Activated CD4-positive, alpha-beta T cell treated with anti-CD3 and anti-CD28 coated beads, Interleukin-2, amount 50 U/mL, for 48 hours (primary cell): ENCODE measurements at regions not wholly inside any gene's neighbourhood (a gene's known extent, or its start where the extent isn't known, plus 50 kb on each side); places are given as distances from the start of the nearest gene placed in this dataset.
"Not testable (repeated sequence)": the region's sequence is repeated elsewhere in the genome, so short reads cannot be mapped to it uniquely, and the experiment has no call there.

Source experiments
- DNase-seq, 2 experiments: peaks; one replicate each; pipeline ENCODE4 v3.0.0-alpha.2; 2020

DNA sequence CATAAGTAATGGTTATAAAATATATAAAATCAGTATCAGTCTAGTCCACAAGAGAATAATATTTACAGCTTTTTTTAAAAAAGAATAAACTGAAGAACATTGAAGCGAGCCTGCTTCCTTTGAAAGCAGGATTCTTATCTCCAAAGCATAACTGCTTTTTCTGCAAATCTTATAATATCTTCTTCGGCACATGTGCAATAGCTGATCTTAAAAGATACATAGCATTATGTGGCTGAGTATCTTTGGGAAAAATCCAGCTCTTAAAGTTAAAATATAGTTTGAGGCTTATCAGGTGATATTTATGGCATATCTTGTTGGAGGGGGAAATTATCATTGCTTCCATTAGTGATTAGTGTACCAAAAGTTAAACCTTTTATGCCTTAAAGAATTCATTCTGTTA lies 523.9 kb upstream of the ADGRL4 start:
- DNase-seq = no peak

DNA sequence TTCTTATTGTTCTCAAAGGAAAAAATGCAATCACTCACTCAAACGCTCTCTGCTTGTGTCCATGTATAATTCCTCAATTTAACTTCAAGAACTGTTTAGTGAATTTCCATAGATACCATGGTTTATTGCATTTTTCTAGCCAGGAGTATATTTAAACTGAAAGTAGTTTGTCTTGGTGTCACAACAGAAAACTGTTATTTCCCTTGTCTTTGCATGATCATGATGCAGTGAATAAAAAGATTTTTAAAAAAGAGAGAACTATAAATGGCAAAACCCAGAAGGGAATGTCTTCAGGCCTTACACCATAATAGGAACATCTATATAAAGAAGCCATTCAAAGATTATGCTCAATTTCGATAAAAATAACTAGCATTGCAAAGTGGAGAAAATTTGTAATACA lies 523.5 kb upstream of the ADGRL4 start:
- no peak for DNase-seq

DNA sequence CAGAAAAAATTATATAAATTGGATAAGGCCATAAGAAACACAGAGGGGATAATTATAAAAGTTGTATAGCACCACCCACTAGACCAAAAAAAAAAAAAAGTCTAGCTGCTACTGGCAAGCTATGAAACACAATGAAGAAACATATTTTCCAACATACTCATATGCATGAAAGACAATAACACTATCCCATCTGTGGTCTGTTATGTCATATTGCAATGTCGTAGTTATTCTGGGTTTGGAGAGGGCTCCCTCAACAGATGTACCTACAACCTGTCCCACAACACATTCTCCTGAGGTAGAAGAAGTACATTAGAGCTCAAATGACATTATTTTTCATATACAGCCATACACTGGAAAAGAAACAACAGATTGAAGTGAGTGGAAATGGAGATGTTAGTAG lies 517.6 kb upstream of the ADGRL4 start:
- no peak for DNase-seq

DNA sequence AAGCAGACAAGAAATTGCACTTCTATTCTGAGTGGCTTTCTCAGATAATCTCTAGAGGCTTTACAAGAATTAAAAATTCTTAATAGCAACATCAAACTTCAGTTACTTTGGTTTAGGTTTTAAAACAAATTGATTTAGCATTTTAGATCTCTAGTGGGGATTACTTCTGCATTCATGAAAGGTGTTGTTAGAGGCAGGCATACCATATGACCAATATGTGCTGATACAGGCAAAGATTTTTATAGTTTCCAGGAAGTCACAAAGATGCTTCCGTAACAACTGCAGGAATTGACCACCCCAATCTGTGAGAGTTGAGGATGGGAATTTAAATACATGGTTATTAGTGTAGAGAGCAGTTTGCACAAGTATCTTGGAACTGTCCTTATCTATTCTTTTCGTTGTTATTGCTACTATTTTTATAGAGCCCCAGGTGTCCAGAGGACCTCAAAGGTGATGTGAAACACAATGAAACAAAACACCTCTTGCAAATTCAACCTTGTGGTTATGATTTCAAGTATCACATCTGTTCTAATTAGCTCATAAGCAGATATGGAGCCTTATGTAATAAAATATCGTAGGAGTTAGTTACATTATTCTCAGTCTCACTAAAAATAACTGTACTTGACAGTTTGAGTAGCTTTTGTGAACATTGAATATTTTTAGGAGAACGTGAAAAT lies 512.7 kb upstream of the ADGRL4 start:
- DNase-seq = no peak

DNA sequence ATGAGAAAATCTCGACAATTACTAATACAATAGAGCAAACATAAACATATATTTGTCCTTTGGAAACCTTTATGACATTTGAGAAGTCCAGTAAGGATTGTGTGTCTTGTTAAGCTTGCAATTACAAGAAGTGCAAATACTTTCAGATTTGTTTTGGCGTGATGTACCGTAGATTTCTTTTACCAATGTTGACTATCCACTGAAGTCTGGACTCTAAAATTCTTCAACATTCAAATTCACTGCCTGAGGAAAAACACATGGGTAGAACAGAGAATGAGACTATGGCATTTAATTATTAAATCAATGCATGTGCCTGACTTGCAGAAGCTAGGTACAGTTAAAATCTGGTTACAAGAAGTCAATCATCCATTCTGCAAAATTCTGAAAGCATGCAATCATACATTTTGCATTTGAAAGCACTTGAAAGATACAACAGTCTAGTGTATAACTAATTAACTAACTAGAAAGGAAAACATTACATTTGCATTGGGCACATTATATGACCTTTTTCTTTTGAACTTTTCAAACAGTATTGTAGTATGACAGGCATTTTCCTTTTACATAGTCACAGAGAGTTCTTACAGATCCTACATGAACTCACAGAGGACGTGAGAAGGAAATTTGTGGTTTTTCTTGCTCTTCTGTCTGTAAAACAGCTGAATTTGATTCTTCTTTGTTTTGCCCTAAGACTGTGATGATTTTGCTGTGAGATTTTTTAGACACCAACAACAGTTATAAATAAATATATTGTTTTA lies 511.1 kb upstream of the ADGRL4 start:
- no peak for DNase-seq

DNA sequence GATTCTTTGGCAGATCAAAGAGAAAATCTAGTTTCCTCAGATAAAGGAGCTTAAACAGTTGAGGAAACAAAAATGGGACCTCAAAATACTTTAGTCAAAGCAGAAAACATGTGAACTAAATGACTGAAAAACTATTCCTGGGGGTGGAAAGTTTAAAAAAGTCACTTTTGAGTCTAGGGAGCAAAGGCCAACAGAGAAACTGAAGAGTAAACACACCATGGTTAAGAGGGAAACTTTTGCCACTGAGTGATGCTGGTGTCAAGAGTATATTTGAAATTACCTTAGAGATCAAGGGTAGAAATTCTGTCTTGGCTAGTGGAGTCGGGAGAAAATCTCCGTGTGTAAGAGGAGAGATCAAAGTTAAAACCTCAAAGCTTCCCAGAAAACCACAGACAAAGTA lies 501.2 kb upstream of the ADGRL4 start:
- DNase-seq = no peak

DNA sequence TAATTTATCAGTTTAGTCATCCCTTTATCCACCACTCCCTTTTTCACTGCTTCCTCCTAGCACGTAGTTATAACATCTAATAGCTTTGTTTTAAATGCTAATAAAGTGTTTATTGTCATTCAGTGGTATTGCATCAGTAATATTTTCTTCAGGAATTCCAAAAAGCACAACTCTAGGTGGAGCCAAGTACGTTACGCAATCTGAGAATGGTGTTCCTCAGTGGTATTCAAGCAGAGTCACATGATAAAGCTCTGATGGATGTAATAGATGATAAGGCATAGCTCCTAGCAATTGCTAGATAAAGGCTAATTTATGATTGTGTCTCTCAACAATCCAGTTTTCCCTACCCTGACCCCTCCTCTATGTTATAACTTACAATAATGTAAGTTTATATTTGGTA lies 494.6 kb upstream of the ADGRL4 start:
- no peak for DNase-seq

DNA sequence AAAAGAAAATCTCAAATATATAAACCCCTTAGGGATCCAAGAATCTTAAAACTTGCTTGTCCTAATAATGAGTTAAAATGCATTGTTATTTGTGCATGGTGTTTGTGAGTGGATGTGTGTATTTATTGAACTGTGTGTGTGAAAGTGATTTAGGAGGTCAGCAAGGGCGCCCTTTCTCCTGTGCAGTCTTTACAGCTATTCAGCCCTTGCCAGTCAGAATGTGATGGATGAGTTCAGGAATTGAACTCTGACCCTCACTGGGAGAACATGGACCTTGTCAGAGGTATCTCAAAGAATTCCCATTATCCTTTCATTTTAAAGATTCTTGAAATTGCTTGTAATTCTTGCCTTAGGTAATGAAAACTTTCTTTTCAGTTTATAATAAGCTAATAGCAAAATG lies 493.0 kb upstream of the ADGRL4 start:
- no peak for DNase-seq

DNA sequence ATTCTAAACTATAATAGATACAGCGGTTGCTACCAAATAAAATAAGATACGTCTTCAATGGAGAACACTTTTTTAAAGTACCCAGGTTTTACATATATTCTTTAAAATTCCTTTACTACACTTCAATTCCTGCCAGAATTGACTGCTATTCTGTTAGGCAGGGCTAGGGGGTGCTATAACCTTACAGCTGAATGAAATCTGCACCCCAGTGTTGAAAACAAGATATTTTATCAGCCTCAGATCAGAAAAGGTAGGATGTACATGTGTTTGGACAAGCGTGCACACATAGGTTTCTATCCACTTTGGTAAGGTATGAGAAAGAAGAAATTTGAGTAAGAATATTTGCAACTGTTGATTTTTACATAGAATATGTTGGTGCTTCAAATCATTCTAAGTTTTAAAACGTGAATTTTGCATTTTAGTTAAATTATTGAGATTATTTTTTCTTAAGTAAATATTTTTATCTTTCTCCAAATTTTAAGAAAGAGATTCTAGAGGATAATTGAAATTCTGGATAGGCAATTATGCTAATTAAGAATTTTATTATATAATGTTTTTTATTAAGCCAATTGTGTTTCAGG lies 490.8 kb upstream of the ADGRL4 start:
- DNase-seq = no peak

DNA sequence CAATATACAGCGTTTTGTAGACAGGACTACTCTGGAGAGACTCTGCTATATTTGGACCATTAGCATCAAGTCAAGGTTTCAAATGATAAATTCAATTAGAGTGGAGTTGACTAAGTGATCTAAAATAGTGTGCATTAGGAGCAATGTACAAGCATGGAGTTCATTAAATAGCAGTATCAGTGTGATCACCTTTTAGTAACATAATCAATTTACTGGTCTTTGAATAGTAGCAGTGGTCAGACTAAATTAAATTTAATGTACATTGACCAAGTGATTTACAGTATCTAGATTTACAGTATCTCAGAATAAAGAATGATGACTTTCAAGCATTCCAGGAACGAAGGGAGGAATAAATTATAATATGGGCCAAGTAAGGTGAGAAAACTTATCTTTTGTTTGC lies 489.6 kb upstream of the ADGRL4 start:
- no peak for DNase-seq

DNA sequence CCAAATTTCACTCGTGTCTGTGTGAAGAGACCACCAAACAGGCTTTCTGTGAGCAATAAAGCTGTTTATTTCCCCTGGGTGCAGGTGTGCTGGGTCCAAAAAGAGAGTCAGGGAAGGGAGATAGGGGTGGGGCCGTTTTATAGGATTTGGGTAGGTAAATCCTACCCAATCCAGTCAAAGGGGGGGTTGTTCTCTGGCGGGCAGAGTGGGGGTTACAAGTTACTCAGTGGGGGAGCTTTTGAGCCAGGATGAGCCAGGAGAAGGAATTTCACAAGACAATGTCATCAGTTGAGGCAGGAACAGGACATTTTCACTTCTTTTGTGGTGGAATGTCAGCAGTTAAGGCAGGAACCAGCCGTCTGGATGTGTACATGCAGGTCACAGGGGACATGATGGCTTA lies 487.2 kb upstream of the ADGRL4 start:
- not testable (repeated sequence) for DNase-seq

DNA sequence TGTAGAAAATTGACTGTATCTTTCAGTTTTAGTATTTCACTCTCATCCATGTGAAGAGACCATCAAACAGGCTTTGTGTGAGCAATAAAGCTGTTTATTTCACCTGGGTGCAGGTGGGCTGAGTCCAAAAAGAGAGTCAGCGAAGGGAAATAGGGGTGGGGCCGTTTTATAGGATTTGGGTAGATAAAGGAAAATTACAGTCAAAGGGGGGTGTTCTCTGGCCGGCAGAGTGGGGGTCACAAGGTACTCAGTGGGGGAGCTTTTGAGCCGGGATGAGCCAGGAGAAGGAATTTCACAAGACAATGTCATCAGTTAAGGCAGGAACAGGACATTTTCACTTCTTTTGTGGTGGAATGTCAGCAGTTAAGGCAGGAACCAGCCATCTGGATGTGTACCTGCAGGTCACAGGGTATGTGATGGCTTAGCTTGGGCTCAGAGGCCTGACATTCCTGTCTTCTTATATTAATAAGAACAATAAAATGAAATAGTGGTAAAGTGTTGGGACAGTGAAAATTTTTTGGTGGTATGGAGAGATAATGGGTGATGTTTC lies 482.1 kb upstream of the ADGRL4 start:
- DNase-seq = not testable (repeated sequence)

DNA sequence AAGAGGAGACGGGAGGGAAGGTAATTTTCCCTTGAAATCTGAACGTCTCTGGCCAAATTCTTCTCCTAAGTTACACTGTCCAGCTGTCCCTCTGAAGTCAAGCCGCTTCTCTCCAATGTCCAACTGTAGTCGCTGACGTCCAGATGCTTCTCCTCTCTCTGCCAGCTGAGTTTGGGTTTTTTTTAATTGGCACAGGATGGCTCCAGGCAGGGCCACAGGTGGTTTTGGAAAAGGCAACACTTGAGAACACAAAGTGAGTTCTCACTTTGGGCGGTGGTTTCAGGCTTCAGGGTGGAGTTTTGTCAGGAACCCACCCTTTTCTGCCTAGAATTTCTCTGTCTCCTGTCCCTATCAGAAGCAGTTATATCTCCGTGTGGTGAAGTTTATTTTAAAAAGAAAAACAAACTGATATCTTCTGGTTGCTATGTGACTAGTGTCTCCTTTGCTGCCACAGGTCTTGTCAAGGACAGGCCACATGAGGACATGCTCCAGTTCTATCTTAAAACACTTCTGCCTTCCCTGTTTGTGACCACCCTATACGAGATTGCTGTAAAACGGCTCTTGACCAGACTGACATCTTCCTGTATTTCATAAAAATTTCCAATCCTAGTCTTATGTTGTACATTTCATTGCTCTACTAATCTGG lies 472.3 kb upstream of the ADGRL4 start:
- no peak for DNase-seq

DNA sequence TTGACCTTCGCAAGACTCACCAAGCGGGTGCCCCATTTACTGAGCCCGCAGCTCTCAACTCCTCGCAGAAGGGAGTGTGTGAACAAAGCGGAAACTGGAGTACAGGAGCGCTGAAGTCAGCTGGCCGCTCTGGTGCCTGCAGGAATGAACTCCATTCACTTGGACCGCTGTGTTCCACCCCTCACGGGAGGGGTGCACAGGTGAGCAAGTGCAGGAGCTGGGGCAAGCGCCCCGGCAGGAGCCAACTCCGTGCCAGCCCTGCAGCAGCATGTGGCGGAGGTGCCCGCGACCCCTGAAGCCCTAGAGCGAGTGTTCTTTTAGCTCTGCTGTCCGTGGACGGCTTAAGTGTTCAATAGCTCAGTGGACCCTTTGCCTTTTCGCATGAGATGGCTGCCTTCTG lies 471.6 kb upstream of the ADGRL4 start:
- no peak for DNase-seq

DNA sequence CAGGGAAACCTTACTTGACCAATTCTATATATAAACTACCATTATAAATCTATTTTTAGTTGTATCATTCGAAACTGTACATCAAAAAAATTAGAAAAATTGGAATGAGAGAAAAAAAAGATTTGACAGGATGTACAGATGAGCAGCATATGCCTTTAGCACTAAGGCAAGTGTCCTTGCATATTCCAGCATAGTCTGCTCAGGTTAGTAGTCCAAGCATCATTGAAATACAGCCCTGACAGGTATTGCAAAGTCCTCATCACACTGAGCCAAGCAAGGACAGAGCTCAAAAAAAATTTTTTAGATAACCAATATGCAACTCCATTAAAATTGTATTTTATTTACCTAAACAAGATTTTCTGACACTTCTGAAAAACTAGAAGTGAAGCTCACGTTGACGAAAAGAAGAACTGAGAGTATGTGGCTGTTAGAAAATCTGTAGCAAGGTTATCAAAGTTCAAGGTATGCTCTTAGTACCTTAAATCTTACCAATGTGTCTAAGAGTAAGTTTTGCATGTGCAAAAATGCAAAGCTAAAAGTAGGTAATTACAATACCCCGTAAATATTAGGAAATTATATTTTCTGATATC lies 465.6 kb upstream of the ADGRL4 start:
- DNase-seq = no peak

DNA sequence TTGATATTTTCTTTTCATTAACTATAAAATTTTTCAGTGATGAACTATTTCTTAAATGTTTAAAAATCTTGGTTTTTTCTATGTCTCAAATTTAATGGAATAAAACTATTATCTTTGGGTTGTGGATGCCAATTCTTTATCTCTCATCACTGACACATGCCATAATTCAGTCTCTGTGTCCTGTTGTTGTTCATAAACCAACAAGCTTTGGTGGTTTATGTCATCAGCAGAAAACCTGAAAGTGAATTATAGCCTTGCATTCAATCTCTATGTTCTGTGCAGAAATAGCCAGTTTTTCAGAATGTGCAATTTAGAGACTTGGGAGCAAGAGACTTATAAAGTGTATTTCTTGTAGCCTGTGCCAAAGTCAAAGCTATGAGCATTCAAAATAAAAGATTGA lies 462.6 kb upstream of the ADGRL4 start:
- DNase-seq = no peak

DNA sequence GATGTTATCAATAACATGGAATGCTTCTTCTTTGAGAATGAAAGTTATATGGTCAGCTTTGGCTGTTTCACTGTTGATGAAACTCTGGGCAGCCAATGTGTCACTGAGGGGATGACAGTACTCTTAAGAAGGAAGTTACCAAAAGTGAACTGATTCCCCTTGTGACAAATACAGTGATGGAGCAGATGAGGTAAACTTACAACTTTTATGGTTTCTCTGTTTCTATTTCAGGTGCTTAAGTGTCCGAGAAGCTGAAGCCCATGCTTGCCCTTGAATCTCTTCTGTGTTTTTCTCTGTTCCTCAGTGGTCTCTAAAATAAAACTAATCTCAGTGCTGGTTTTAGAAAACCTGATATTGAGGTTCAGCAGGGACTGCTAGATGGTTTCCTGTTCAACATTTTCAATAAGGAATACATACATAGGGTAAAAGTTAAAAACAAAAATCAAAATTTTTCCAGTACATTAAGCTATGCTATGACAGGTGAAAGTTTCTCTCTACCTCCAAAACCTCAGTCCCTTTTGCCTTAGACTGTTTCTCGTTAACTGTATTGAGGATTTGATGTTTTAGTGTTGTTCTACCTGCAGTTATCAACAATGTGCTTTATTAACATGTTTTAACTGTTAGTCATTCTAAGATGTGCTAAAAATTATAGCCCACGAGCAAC lies 454.4 kb upstream of the ADGRL4 start:
- DNase-seq = no peak

DNA sequence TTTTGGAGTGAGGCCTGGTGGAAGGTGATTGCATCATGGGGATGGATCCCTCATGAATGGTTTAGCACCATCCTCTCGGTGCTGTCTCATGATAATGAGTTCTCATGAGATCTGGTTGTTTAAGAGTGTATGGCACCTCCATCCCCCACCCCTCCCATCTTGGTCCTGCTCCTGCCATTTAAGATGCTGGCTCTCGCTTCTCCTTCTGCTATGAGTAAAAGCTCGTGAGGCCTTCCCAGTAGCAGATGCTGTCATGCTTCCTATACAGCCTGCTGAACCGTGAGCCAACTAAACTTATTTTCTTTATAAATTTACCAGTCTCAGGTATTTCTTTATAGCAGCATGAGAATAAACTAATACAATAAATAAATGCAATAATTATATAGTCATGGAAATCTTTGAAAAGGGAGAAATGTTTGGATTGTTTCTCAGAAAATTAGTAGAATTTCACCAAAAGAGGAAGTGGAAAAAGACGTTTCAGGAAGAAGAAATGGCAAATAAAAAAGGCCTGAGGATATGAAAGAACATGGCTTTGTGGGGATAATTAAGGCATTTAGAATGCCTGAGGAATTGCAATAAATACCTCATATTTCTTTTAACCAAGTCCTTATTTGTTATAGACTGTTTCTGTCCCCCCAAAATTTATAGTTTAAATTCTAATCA lies 451.2 kb upstream of the ADGRL4 start:
- no peak for DNase-seq

DNA sequence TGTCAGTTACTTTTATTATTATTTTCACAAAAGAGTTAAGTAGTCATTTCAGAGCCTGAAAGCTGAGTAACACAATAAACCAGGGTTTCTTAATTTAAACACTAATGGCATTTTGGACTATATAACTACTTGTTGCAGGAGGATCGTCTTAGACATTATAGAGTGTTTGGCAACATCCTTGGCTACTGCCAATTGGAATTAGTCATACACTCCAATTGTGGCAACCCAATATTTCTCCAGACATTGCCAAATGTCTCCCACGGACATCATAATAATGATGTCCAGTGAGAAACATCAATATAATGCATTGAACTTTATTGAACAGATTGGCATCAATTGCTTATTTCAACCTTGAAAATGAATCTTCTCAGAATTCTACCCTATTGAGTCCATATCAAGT lies 441.9 kb upstream of the ADGRL4 start:
- DNase-seq = no peak

DNA sequence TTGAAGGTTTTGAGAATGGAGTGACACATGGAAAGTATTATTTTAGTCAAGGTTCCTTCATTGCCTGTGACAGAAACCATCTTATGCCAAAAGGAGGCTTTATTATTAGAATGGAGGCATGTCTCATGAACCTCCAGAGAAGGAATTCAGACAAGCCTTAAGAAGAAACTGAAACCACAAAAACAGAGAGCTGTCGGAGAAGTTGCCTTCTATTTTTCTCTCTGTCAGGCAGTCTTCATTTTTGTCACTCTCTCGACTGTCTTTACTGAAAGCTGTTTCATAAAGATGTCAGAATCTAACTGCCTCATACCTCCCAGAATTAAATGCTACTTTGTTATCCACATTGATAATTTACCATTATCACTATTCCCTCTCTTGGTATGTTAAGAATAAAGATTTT lies 434.7 kb upstream of the ADGRL4 start:
- DNase-seq = no peak

DNA sequence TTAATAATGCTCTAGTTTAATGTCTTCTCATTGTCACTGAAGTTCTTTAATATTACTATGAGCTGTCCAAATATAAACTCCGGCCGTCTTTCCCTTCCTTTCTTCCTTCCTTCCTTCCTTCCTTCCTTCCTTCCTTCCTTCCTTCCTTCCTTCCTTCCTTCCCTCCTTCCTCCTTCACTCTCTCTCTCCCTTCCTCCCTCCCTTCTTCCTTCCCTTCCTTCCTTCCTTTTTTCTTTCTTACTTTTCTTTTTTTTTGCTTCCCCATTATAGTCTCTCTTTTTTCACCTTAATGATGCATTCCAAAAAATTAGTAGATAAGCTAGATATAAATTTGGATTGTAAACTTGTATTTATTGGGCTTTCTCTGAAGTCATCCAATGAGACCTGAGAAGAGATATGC lies 431.0 kb upstream of the ADGRL4 start:
- DNase-seq = no peak

DNA sequence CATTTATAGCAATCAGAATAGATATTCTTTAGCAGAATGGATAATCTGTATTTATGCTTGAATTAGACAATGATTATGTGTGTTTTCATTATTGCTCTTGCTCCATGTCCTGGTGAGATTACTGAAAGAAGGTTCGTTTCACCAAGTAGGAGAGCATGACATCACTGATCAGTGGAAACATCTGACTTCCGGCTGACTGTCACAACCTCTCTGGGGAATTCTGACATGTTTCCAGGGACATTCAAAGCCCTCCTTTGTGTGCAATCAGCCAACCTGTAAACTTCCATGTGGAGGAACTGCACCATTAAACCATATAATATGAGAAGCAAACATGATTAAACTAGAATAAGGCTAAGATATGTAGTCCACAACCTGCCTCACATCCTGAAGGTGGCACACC lies 424.8 kb upstream of the ADGRL4 start:
- DNase-seq = no peak
